Neural progenitor cell (in vitro differentiated cells): ENCODE measurements at regions not wholly inside any gene's neighbourhood (a gene's known extent, or its start where the extent isn't known, plus 50 kb on each side); places are given as distances from the start of the nearest gene placed in this dataset.

ENCODE experiments used
- DNase-seq: peaks from one replicate; pipeline ENCODE4 v3.0.0-alpha.2; 2016; ENCODE audit warnings: low spot score
- H2AFZ ChIP-seq: fragments of 200-600 bp; sonication (generic); replicated peaks from 2 replicates; pipeline ENCODE4 v1.6.1; 2016; ENCODE audit warnings: antibody characterized with exemption
- H3F3A ChIP-seq: fragments of 200-600 bp; sonication (generic); 2 replicates; pipeline ENCODE4 v1.6.1; 2016; ENCODE audit warnings: antibody characterized with exemption, low read depth
- H3K27ac ChIP-seq: fragments of 200-600 bp; sonication (generic); 2 replicates; pipeline ENCODE4 v1.5.1; 2016; ENCODE audit warnings: mild to moderate bottlenecking
- H3K27me3 ChIP-seq: fragments of 200-600 bp; sonication (generic); 2 replicates; pipeline ENCODE4 v1.6.1; 2016; ENCODE audit warnings: mild to moderate bottlenecking, moderate library complexity
- H3K36me3 ChIP-seq: fragments of 200-600 bp; sonication (generic); 2 replicates; pipeline ENCODE4 v1.5.1; 2016
- H3K4me1 ChIP-seq: fragments of 200-600 bp; sonication (generic); 2 replicates; pipeline ENCODE4 v1.6.1; 2016; ENCODE audit warnings: mixed run types
- H3K4me2 ChIP-seq: fragments of 200-600 bp; sonication (generic); 2 replicates; pipeline ENCODE4 v1.6.1; 2016
- H3K4me3 ChIP-seq: fragments of 200-600 bp; sonication (generic); 2 replicates; pipeline ENCODE4 v1.5.1; 2016
- H3K79me2 ChIP-seq: fragments of 200-600 bp; sonication (generic); 2 replicates; pipeline ENCODE4 v1.6.1; 2016; ENCODE audit warnings: low read depth
- H3K9ac ChIP-seq: fragments of 200-600 bp; sonication (generic); 2 replicates; pipeline ENCODE4 v1.6.1; 2016
- H3K9me3 ChIP-seq: fragments of 200-600 bp; sonication (generic); 2 replicates; pipeline ENCODE4 v1.5.1; 2016; ENCODE audit warnings: low read depth
- H4K20me1 ChIP-seq: fragments of 200-600 bp; sonication (generic); 2 replicates; pipeline ENCODE4 v1.6.1; 2016; ENCODE audit warnings: low read depth
- H3K27ac Mint-ChIP-seq: 3 replicates; pipeline ENCODE4 v1.8.0; 2021; ENCODE audit warnings: mixed read lengths
- H3K27me3 Mint-ChIP-seq: 2 replicates; pipeline ENCODE4 v1.8.0; 2022; ENCODE audit warnings: low read depth, mild to moderate bottlenecking, inconsistent platforms, moderate library complexity, mixed read lengths; ENCODE audit not compliant: insufficient read depth
- H3K36me3 Mint-ChIP-seq: 3 replicates; pipeline ENCODE4 v1.8.0; 2021; ENCODE audit warnings: mixed read lengths
- H3K4me1 Mint-ChIP-seq: 3 replicates; pipeline ENCODE4 v1.8.0; 2021; ENCODE audit warnings: mixed read lengths
- H3K4me3 Mint-ChIP-seq: 3 replicates; pipeline ENCODE4 v1.8.0; 2021; ENCODE audit warnings: mild to moderate bottlenecking, moderate library complexity, mixed read lengths
- H3K9me3 Mint-ChIP-seq: 3 replicates; pipeline ENCODE4 v1.8.0; 2020; ENCODE audit warnings: mixed read lengths
- EZH2 ChIP-seq: fragments of 200-600 bp; sonication (generic); IDR thresholded peaks from 2 replicates; pipeline ENCODE4 v1.6.1; 2017; ENCODE audit warnings: antibody characterized with exemption, mild to moderate bottlenecking, moderate library complexity
- EZH2phosphoT487 ChIP-seq: fragments of 200-600 bp; sonication (generic); IDR thresholded peaks from 2 replicates; pipeline ENCODE4 v1.6.1; 2017; ENCODE audit warnings: antibody characterized with exemption
- TF ChIP-seq, protein P1 (sequence below): fragments of 200-600 bp; sonication (generic); IDR thresholded peaks from 2 replicates; pipeline ENCODE4 v1.5.1; 2017; ENCODE audit warnings: antibody characterized with exemption, mild to moderate bottlenecking

DNA sequence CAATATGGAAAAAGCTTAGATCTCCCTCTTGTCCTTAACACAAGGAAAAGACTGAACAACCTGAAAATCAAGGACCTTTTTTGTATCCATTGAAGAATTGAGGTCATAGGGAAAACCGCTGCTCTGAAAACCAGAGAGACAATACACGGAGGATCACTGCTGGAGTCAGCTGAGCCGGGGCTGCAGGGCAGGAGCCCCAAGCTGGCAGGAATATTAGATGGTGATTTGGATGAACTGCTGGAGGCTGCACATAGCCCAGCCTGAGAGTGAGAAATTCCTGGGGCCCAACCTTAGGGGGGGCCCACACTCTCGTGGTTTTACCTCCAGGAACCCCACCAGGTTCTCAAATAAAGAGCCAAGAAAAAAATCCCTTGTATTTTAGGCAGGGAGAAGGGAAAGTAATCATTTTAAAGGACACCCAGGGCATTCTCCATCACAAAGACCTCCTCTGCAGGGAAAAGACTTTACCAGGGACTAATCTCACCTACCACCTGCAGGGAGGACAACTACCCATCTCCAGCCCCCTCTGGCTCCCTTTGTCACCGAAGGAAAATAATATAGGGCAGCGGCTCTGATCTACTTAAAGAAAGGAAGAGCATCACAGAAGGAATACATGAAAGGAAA, 55.4 kb upstream of the RNF32 start:
- Mint-ChIP-seq H3K36me3 (no peaks in the 10 kb centered on the region), H3K27ac (no peak overlapping the region), H3K27me3 (peaks cover 2% of the 10 kb centered on the region), H3K4me1 (peaks cover 13% of the 10 kb centered on the region), H3K9me3 (peaks cover 5% of the 10 kb centered on the region), H3K4me3 (no peak overlapping the region)
- H3K27me3 ChIP-seq, result peaks cover 17% of the 10 kb centered on the region
- H2AFZ ChIP-seq, result peak overlapping the region; percentile 13
- H3K9me3 ChIP-seq, result no peaks in the 10 kb centered on the region
- H3K4me3 ChIP-seq, result peak overlapping the region; percentile 19
- peaks cover 16% of the 10 kb centered on the region for H3K4me1 ChIP-seq
- peak overlapping the region; percentile 28 for H3K4me2 ChIP-seq
- no peaks in the 10 kb centered on the region for H4K20me1 ChIP-seq
- TF ChIP-seq EZH2phosphoT487 (peak; percentile 37), EZH2 (no peak)
- TF ChIP-seq, protein P1, sequence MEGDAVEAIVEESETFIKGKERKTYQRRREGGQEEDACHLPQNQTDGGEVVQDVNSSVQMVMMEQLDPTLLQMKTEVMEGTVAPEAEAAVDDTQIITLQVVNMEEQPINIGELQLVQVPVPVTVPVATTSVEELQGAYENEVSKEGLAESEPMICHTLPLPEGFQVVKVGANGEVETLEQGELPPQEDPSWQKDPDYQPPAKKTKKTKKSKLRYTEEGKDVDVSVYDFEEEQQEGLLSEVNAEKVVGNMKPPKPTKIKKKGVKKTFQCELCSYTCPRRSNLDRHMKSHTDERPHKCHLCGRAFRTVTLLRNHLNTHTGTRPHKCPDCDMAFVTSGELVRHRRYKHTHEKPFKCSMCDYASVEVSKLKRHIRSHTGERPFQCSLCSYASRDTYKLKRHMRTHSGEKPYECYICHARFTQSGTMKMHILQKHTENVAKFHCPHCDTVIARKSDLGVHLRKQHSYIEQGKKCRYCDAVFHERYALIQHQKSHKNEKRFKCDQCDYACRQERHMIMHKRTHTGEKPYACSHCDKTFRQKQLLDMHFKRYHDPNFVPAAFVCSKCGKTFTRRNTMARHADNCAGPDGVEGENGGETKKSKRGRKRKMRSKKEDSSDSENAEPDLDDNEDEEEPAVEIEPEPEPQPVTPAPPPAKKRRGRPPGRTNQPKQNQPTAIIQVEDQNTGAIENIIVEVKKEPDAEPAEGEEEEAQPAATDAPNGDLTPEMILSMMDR, result no peak
- H3K79me2 ChIP-seq, result no peaks in the 10 kb centered on the region
- no peak overlapping the region for H3K9ac ChIP-seq
- no peak overlapping the region for H3K27ac ChIP-seq
- H3F3A ChIP-seq, result peaks cover 21% of the 10 kb centered on the region
- no peaks in the 10 kb centered on the region for H3K36me3 ChIP-seq
- peak; percentile 41 for DNase-seq

DNA sequence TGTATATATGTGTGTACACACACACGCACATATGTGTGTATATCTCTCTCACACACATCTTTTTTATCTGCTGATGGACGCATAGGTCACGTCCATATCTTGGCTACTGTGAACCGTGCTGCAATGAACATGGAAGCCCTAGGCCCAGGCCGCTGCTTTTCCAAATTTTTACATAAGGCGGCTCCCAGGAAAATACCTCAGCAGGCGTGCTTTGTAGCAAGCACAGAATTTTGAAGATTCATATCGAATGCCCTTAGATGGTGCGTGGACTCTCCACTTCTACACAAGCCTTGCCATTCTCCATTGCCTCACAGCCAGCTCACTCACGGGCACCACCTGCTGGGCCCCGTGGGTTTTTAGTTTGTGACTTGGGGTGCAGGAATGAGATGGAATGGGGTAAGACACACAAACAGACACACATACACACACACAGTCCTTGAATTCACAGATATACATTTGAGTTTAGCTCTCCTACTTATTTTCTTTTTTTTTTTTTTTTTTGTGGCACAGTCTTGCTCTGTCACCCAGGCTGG, 57.9 kb upstream of the RNF32 start:
- H3K4me3 Mint-ChIP-seq, result no peak overlapping the region

DNA sequence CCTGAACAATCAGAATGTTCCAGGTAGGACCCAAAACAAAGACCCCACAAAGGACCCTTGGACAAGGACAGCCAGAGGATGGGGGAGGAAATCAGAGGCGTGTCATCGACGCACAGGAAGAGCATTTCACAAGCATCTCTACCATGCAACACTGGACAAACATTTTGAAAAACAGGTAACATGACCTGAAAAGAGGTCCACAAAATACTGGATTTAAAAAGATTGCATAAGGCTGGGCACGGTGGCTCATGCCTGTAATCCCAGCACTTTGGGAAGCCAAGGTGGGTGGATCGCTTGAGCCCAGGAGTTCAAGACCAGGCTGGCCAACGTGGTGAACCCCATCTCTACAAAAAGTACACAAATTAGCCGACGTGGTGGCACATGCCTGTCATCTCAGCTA, 60.5 kb upstream of the RNF32 start:
- H3K27ac Mint-ChIP-seq, result no peak overlapping the region
- no peaks in the 10 kb centered on the region for H3K9me3 Mint-ChIP-seq
- H3K36me3 Mint-ChIP-seq, result no peaks in the 10 kb centered on the region
- H3K9me3 ChIP-seq, result no peaks in the 10 kb centered on the region
- H3K27ac ChIP-seq, result no peak overlapping the region
- no peak overlapping the region for H3K9ac ChIP-seq
- peaks cover 15% of the 10 kb centered on the region for H3F3A ChIP-seq
- H4K20me1 ChIP-seq, result no peaks in the 10 kb centered on the region
- TF ChIP-seq, protein P1, result no peak
- no peak for TF ChIP-seq EZH2phosphoT487
- no peak for TF ChIP-seq EZH2
- peaks cover 11% of the 10 kb centered on the region for H3K4me1 ChIP-seq
- H3K4me1 Mint-ChIP-seq, result peaks cover 2% of the 10 kb centered on the region
- no peak overlapping the region for H3K4me3 ChIP-seq
- no peaks in the 10 kb centered on the region for H3K79me2 ChIP-seq
- H3K4me3 Mint-ChIP-seq, result no peak overlapping the region
- H2AFZ ChIP-seq, result no peak overlapping the region
- peaks cover 5% of the 10 kb centered on the region for H3K27me3 Mint-ChIP-seq
- no peak overlapping the region for H3K4me2 ChIP-seq
- H3K27me3 ChIP-seq, result no peaks in the 10 kb centered on the region
- no peaks in the 10 kb centered on the region for H3K36me3 ChIP-seq
- no peak for DNase-seq

More for the DNA sequence above, 57.9 kb upstream of the RNF32 start:
- Histone ChIP-seq H3K4me3 (no peak overlapping the region), H3K79me2 (no peaks in the 10 kb centered on the region), H3K4me2 (no peak overlapping the region), H3K9ac (no peak overlapping the region), H4K20me1 (no peaks in the 10 kb centered on the region), H3K27ac (no peak overlapping the region), H2AFZ (no peak overlapping the region), H3F3A (peaks cover 21% of the 10 kb centered on the region), H3K36me3 (no peaks in the 10 kb centered on the region), H3K9me3 (no peaks in the 10 kb centered on the region), H3K27me3 (peaks cover 17% of the 10 kb centered on the region), H3K4me1 (peaks cover 16% of the 10 kb centered on the region)
- DNase-seq, result no peak
- Mint-ChIP-seq H3K36me3 (no peaks in the 10 kb centered on the region), H3K27ac (no peak overlapping the region), H3K9me3 (peaks cover 5% of the 10 kb centered on the region), H3K27me3 (peaks cover 7% of the 10 kb centered on the region), H3K4me1 (peaks cover 6% of the 10 kb centered on the region)
- TF ChIP-seq EZH2phosphoT487 (no peak), EZH2 (no peak)
- TF ChIP-seq, protein P1, result no peak
